Activated CD8-positive, alpha-beta memory T cell treated with anti-CD3 and anti-CD28 coated beads, Interleukin-2, amount 10 ng/mL, durations not matched to agents 7 days and 5 days (primary cell): ENCODE measurements at regions not wholly inside any gene's neighbourhood (a gene's known extent, or its start where the extent isn't known, plus 50 kb on each side); places are given as distances from the start of the nearest gene placed in this dataset.

Source experiments
- ATAC-seq: fragments of 150-1000 bp; cut with Tn5 transposase; one replicate; pipeline ENCODE4 v1.10.0; 2021; ENCODE audit warnings: moderate library complexity
- CTCF ChIA-PET: fragments of 350-600 bp; sonication (Branson Sonifier 250); formaldehyde crosslinking; loops from one replicate; lab custom pipeline; 2021; ENCODE audit warnings: antibody characterized with exemption; lab: Charles Lee
- DNase-seq: peaks from one replicate; pipeline ENCODE4 v3.0.0-alpha.2; 2020
- H3K27ac Mint-ChIP-seq: one replicate; pipeline ENCODE4 v1.8.0; 2021; ENCODE audit warnings: mild to moderate bottlenecking, mixed read lengths
- H3K27me3 Mint-ChIP-seq: one replicate; pipeline ENCODE4 v1.8.0; 2021; ENCODE audit warnings: mixed read lengths
- H3K36me3 Mint-ChIP-seq: one replicate; pipeline ENCODE4 v1.8.0; 2021; ENCODE audit warnings: mild to moderate bottlenecking, mixed read lengths
- H3K4me1 Mint-ChIP-seq: one replicate; pipeline ENCODE4 v1.8.0; 2021; ENCODE audit warnings: mixed read lengths
- H3K4me3 Mint-ChIP-seq: one replicate; pipeline ENCODE4 v1.8.0; 2021; ENCODE audit warnings: mild to moderate bottlenecking, moderate library complexity, mixed read lengths
- H3K9me3 Mint-ChIP-seq: one replicate; pipeline ENCODE4 v1.8.0; 2022; ENCODE audit warnings: low read depth, mixed read lengths

DNA sequence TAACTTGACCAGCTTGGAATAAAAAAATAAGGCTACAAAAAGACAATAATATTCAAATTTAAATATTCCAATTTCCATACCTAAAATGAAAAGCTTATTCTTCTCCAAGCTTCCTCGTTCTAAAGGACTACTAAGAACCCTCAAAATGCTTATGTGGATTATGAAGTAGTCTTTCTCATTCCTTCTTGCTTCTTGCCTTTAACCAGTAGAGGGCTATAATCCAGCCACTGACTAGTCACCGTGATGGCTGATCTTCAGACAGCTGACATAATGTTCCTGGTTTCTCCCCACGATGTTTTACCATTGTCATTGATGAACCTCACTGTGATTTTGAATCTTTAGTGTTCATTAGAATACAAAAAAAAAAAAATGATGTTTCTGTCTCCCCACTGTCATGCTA, 515.3 kb downstream of the TLE1 start:
- no peaks in the 10 kb centered on the region for H3K4me1 Mint-ChIP-seq
- H3K27me3 Mint-ChIP-seq: no peaks in the 10 kb centered on the region
- H3K4me3 Mint-ChIP-seq: no peak overlapping the region
- ATAC-seq: no peak
- H3K27ac Mint-ChIP-seq: no peak overlapping the region
- DNase-seq: no peak
- CTCF ChIA-PET: no interaction called here
- H3K36me3 Mint-ChIP-seq: no peaks in the 10 kb centered on the region
- H3K9me3 Mint-ChIP-seq: peaks cover 9% of the 10 kb centered on the region

DNA sequence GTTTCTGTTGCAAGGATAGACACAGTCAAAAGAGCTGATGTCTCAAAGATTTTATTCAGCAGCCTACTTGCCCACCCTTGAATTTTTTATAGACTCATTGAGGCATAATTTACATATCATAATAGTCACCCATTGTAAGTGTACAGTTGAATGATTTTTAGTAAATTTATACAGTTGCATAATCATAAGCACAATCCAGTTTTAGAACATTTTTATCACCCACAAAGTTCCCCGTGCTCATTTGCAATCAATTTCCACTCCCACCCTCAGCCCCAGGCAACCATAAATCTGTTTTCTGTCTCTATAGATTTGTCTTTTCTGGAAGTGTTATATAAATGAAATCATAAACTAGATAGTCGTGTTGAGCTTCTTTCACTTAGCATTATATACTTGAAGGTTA, 517.7 kb downstream of the TLE1 start:
- DNase-seq (no peak), ATAC-seq (no peak)
- CTCF ChIA-PET: no interaction called here
- Mint-ChIP-seq H3K27me3 (no peaks in the 10 kb centered on the region), H3K4me1 (no peaks in the 10 kb centered on the region), H3K4me3 (no peak overlapping the region), H3K27ac (no peak overlapping the region), H3K9me3 (peaks cover 9% of the 10 kb centered on the region), H3K36me3 (no peaks in the 10 kb centered on the region)

DNA sequence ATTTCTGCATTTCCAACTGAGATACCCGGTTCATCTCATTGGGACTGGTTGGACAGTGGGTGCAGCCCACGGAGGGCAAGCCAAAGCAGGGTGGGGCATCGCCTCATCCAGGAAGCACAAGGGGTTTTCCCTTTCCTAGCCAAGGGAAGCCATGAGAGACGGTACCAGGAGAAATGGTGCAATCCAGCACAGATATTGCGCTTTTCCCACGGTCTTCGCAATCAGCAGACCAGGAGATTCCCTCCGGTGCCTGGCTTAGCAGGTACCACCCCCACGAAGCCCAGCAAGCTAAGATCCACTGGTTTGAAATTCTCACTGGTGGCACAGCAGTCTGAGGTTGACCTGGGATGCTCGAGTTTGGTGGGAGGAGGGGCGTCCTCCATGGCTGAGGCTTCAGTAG, 527.0 kb downstream of the TLE1 start:
- Mint-ChIP-seq H3K27ac (no peak overlapping the region), H3K4me1 (no peaks in the 10 kb centered on the region), H3K4me3 (no peak overlapping the region), H3K36me3 (no peaks in the 10 kb centered on the region), H3K27me3 (no peaks in the 10 kb centered on the region), H3K9me3 (peaks cover 17% of the 10 kb centered on the region)
- CTCF ChIA-PET: no interaction called here
- DNase-seq (no peak), ATAC-seq (no peak)

DNA sequence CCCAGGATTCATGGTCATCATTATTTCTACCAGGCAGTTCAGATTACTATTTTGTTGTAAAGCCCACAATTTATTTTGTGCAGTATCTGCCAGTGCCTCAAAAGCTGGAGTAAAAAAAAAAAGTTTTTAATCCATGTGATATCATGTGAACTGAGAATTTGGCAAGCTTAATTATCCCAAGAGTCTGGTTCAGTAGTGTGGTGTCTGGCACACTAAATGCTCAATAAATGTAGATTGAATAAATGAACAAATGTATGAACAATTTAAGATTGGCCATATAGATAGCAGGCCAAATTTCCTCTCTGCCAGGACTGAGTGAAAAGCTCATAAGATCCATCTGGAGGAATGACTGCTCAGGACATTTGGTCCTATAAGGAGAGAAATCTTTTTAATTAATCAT, 533.0 kb downstream of the TLE1 start:
- ATAC-seq (no peak), DNase-seq (no peak)
- CTCF ChIA-PET: no interaction called here
- Mint-ChIP-seq H3K36me3 (no peaks in the 10 kb centered on the region), H3K4me3 (no peak overlapping the region), H3K27me3 (no peaks in the 10 kb centered on the region), H3K4me1 (no peaks in the 10 kb centered on the region), H3K9me3 (no peaks in the 10 kb centered on the region), H3K27ac (no peak overlapping the region)

DNA sequence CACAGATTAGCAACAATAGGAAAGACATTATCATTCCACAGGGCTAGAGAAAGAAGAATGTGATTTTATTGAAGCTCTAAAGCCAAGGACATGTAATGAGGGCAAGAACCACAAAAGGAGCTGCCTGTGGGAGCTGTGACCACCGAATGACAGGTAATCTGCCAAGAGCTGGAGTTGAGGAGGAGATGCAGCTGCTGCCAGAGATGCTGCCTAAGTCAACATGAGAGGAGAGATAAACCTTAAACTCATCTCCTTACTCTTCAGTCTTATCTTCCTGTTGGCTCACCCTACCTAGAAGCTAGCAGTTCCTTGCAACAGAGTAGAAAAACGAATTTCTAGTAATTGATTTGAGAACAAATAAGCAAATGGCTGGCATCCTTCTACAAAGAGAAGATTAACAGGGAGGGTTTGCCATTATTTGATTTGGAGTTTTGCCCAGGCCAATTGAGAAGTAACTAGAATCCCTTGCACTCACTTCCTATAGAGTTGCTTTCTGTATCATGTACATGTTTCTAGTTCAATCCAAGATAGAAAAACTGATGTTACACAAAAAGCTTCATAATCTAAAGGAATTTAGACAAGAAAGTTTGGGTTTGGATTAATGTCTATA, 539.2 kb downstream of the TLE1 start:
- no peak for ATAC-seq
- no peak for DNase-seq
- Mint-ChIP-seq H3K4me3 (no peak overlapping the region), H3K27me3 (no peaks in the 10 kb centered on the region), H3K9me3 (peaks cover 7% of the 10 kb centered on the region), H3K4me1 (no peaks in the 10 kb centered on the region), H3K36me3 (no peaks in the 10 kb centered on the region), H3K27ac (no peak overlapping the region)
- CTCF ChIA-PET: no interaction called here

DNA sequence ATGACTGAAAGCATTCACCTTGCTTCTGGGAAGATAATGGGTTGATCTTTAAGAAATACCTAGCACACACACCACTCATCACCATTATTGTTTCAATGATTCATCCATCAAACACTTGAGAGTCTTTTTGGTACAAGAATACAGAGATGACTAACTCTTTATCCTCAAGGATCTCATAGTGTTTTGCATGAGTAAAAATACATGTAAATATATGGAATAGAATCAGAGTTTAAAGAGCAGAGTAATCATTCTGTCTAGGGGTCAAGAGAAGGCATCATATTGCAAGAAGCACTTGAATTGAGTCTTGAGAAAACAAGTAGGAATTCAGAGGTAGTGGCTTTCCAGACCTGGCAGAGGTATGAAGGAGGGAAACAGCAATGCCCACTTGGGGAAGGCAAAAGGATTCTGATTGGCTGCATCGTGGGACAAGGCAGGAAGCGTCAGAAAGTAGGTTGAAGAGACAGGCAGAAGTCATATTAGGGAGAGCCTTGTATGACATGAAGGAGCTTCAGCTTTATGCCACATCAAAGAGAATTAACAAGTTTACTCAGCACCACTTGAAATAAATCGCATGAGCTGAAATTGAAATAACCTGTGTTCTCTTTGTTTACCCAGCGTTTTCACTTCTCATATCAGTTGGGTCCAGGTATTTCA, 542.5 kb downstream of the TLE1 start:
- Mint-ChIP-seq H3K27me3 (no peaks in the 10 kb centered on the region), H3K4me3 (no peak overlapping the region), H3K4me1 (no peaks in the 10 kb centered on the region), H3K9me3 (peaks cover 7% of the 10 kb centered on the region), H3K27ac (no peak overlapping the region), H3K36me3 (no peaks in the 10 kb centered on the region)
- no peak for ATAC-seq
- CTCF ChIA-PET: no interaction called here
- no peak for DNase-seq

DNA sequence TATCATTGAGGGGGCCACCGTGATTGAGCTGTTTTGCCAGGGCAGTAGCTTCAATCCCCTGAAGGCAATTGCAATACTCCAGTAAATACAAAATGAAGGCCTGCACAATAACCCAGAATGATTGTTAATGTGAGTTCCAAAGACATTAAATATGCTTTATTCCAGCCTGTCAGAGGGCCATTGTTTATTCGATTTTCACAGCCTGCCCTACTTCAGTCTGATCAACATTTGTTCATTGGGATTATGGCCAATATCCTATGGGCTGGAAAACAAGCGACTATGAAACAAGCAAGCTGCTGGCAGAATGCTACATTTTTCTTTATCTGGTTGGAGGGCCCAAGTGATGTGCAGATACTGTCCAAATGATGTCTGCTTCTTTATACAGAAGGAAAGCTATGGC, 543.1 kb downstream of the TLE1 start:
- Mint-ChIP-seq H3K27ac (no peak overlapping the region), H3K36me3 (no peaks in the 10 kb centered on the region), H3K4me1 (no peaks in the 10 kb centered on the region), H3K4me3 (no peak overlapping the region), H3K27me3 (no peaks in the 10 kb centered on the region), H3K9me3 (peaks cover 7% of the 10 kb centered on the region)
- DNase-seq: no peak
- CTCF ChIA-PET: no interaction called here
- ATAC-seq: no peak

DNA sequence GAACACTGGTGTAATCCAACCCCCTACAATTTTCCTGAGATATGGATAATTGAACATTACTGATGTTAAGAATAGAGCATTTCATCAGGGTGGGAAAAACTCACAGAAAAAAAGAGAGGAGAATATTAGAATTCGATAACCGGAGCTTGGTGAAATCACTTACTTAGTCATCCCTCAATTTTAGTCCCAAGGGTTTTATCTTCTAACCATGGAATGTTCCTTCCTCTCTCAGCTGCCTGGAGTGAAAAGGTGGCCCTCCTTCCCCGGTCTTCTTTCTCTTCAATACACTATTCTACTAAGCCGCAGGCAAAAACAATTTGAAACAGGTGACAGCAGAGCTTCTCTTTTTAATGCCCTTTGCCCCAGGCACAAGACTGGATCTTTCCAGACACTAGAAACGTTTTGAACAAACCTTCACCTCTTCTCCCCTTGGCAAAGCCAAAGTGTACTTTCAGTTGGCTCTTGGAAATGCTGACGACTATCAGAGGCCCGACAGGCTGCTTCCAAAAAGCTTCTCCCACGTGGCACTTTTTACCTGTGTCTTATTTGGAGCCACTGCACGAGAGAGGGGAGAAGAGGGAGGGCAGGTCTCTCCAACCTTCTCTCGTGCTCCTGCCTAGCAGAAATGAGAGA, 543.9 kb downstream of the TLE1 start:
- CTCF ChIA-PET: no interaction called here

DNA sequence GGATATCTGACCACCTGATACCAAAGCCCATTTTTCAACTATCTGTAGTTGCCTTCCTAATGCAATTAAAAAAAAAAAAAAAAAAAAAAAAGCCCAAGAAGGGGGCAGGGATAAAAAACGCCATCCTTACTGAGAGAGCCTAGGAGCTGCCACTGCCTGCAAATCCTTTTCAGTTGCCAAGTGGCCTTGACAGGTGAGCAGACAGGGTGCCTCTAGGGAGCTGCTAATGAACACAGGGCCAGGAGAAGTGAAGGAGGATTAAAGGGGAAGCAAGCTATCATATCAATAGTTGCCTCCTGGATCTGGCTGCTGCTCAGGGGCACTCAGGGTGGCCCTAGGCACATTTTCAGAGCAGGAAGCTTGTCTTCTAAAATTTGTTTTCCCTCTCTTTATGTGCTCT, 547.4 kb downstream of the TLE1 start:
- ATAC-seq: no peak
- no peak for DNase-seq
- Mint-ChIP-seq H3K4me1 (no peaks in the 10 kb centered on the region), H3K27ac (no peak overlapping the region), H3K4me3 (no peak overlapping the region), H3K9me3 (peaks cover 3% of the 10 kb centered on the region), H3K27me3 (no peaks in the 10 kb centered on the region), H3K36me3 (no peaks in the 10 kb centered on the region)
- CTCF ChIA-PET: no interaction called here

More for the DNA sequence above, 543.9 kb downstream of the TLE1 start:
- H3K27ac Mint-ChIP-seq: no peak overlapping the region
- ATAC-seq (no peak), DNase-seq (no peak)
- peaks cover 7% of the 10 kb centered on the region for H3K9me3 Mint-ChIP-seq
- no peak overlapping the region for H3K4me3 Mint-ChIP-seq
- no peaks in the 10 kb centered on the region for H3K4me1 Mint-ChIP-seq
- H3K36me3 Mint-ChIP-seq: no peaks in the 10 kb centered on the region
- H3K27me3 Mint-ChIP-seq: no peaks in the 10 kb centered on the region

DNA sequence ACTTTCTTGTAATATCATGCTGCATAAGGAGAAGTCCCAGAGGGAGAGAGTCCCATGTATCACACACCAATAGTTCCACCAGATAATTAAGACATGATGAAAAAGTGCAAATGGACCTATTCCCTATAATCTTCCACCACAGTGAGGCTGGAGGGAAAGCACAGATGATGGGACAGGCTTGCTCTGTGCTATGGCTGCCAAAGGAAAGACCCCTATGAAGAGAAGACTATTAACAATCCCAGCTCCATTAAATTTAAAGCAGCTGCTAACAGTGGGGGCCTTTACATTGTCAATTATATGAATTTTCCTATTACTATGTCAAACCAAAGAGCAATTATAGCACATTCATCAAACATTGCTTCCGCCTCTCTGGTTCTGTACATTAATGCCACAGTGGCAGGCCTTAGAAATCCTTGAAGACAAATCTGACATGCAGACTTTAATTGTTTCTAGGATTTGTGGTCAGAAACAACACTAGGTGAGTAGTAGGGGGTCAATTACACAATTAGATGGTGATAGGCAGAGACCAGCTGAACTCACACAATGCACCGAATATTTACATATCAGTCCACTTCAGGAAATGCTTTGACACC, 551.3 kb downstream of the TLE1 start:
- Mint-ChIP-seq H3K27ac (no peak overlapping the region), H3K4me1 (no peaks in the 10 kb centered on the region), H3K36me3 (no peaks in the 10 kb centered on the region), H3K9me3 (no peaks in the 10 kb centered on the region), H3K27me3 (no peaks in the 10 kb centered on the region), H3K4me3 (no peak overlapping the region)
- ATAC-seq (no peak), DNase-seq (no peak)
- CTCF ChIA-PET: no interaction called here

DNA sequence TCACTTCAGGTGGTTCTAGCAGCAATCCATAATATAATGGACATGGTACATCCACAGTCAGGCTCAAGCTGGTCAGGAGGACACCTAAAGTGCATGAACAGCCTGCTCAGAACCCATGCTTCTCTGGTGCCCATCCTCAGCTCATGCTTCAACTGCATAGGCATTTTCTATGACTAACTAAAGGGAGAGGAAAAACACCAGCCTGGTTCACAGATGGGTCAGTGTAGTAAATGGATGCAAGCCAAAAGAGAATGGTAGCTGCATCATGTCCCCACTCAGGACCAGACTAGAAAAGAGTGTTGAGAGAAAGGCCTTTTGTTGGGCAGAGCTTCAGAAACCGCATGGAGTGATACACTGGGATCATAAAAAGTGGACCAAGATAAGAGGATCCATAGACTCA, 556.6 kb downstream of the TLE1 start:
- Mint-ChIP-seq H3K27me3 (no peaks in the 10 kb centered on the region), H3K4me3 (no peak overlapping the region), H3K9me3 (peaks cover 10% of the 10 kb centered on the region), H3K4me1 (no peaks in the 10 kb centered on the region), H3K36me3 (no peaks in the 10 kb centered on the region), H3K27ac (no peak overlapping the region)
- ATAC-seq (no peak), DNase-seq (no peak)
- CTCF ChIA-PET: no interaction called here

DNA sequence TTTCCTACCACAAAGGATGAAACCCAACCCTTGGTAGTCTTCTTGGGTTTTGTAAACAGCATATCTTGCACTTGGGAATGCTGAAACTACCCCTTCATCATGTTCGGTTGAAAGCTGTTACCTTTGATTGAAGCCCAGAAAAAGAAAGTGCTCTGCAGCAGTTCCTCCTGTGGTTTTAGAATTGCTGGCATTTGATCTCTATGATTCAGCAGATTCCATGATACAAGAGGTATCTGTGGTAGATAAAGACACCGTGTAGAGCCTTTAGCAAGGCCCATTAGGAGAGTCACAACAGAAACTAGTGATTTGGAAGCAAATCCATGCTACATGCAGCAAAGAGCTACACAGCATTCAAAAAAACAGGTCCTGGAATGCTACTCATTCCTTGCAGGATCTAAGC, 557.0 kb downstream of the TLE1 start:
- CTCF ChIA-PET: no interaction called here
- Mint-ChIP-seq H3K9me3 (peaks cover 10% of the 10 kb centered on the region), H3K4me3 (no peak overlapping the region), H3K4me1 (no peaks in the 10 kb centered on the region), H3K27me3 (no peaks in the 10 kb centered on the region), H3K27ac (no peak overlapping the region), H3K36me3 (no peaks in the 10 kb centered on the region)
- ATAC-seq: no peak
- DNase-seq: no peak

DNA sequence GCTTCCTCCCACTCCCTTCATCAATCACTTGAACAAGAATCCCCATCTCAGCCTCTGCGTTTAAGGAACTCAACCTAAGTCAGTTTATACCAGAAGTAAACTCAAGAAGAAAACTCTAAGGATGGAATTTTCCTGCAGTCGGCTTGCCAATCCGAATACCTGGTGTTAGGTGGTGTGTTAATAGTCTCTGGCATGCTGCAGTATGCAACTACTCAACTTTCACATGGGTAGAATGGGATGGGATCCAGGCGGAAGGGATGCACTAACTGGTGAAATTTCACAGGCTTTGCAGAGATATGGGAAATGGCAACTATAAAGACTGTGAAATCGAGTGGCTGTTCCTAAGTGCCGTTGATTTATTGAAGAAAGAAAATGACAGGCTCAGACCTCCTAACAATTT, 560.6 kb downstream of the TLE1 start:
- Mint-ChIP-seq H3K9me3 (peaks cover 10% of the 10 kb centered on the region), H3K27ac (no peak overlapping the region), H3K4me3 (no peak overlapping the region), H3K27me3 (no peaks in the 10 kb centered on the region), H3K4me1 (no peaks in the 10 kb centered on the region), H3K36me3 (no peaks in the 10 kb centered on the region)
- no peak for DNase-seq
- CTCF ChIA-PET: no interaction called here
- ATAC-seq: no peak
